NCI-H748 treated with DMSO at 0.1 percent for 48 hours (cell line): ENCODE measurements at regions not wholly inside any gene's neighbourhood (a gene's known extent, or its start where the extent isn't known, plus 50 kb on each side); places are given as distances from the start of the nearest gene placed in this dataset.

ENCODE experiments used
- DNase-seq: peaks from one replicate; lab custom pipeline; 2025; lab: John Stamatoyannopoulos, UW

- DNase-seq = peak; percentile 23
These were observed 575.8 kb downstream of the TOX3 start for GRCh38 chr16:51971184-51971583.

DNA sequence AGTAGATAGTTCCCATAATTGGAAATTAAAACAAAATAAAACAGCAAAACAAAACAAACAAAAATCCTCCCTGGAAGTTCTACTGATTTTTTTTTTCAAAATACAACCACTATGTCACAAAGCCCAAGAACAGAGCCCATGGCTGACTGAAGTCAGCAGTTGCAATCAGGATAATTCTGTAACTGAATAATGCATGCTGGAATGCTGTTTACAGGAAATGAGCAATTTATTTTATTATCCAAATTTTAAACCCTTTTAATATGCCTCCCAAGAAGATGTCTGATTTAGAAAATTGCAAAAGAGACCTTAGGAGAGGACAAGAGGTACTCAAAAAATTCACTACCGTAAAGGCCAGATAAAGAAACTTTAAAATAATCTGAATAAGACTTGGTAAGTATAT is 578.2 kb downstream of the TOX3 start:
- no peak for DNase-seq

DNA sequence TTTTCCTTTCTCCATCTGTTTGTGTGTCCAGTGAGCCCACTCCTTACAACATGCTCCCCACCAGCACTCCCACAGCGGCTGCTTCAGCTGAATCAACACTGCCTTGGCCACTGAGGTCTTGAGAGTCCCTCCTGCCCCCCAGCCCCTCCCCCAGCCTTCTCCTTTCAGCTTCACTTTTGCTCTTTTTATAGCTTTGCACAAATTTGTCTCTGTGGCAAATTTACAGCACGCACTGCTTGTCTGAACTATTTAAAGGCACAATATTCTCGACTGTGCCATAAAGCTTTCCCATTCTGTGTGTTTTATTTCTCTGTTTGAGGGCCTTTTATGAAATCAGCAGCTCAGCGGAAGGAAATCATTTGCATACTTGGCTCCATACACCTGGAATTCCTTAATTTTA is 579.3 kb downstream of the TOX3 start:
- no peak for DNase-seq

- no peak for DNase-seq
These were observed 586.0 kb downstream of the TOX3 start for GRCh38 chr16:51960931-51961330.

DNA sequence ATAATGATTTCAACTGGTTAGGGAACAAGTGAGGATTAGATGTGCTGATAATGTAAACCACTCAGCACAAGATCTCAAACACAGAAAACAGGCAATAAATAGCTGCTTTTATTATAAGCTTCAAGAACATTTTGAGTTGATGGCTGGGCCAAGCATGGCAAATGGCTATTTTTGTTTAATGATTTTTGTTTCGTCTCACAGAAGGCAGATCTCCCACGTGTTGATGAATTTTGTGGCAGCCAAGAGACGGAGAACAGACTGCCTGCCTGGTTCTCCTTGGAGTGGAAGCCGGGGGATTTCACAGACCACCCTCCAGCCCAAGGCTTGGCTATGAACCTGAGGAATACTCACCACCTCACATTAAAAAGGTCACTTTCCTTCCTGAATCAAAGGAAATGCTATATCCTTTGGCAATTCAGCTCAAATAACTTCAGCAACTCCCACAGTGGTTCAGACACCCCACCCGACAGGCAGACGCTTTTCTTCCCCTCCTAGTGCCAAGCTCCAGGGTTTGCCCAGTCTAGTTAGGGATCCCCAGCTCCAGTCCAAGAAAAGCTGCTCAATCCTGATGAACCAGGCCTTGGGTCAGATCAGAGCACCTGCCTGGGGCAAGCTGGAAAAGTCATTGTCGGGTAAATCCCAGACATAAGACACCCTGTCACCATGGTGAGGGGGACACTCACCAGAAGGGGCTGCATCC is 593.5 kb downstream of the TOX3 start:
- no peak for DNase-seq

DNA sequence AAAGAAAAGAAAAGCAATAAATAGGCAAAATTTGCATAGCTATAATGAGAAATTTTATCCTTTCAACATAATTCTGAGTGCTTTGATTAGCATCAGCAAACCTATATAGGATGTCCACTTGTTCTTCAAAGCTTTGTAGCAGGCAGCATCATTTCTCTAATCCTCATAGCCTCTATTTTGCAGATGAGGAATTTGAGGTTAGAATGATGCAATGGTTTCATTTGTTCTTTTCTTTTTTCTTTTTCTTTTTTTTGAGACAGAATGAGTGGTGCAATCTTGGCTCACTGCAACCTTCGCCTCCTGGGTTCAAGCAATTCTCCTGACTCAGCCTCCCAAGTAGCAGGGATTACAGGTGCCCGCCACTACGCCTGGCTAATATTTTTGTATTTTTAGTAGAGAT is 594.4 kb downstream of the TOX3 start:
- no peak for DNase-seq

- DNase-seq = no peak
These were observed 595.2 kb downstream of the TOX3 start for GRCh38 chr16:51951668-51952298.

- DNase-seq = no peak
These were observed 596.7 kb downstream of the TOX3 start for GRCh38 chr16:51950118-51950780.

DNA sequence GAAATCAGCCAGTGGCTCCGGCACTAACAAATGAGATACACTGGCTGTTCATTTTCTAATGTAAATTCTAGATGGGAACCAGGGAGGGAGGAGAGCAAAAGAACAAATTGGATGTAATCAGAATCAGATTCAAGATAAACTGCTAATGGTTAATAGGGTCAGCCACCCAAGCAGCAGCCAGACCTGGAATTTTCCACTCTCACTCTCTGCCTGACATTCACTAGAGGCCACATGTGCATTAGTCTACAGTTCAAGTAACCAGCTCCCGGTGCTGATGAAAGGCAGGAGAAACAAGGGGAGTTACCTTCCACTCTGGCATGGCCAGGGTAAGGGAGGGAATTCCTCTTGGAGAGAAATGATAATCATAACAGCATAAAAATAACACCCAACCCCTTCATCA is 597.7 kb downstream of the TOX3 start:
- DNase-seq = no peak

DNA sequence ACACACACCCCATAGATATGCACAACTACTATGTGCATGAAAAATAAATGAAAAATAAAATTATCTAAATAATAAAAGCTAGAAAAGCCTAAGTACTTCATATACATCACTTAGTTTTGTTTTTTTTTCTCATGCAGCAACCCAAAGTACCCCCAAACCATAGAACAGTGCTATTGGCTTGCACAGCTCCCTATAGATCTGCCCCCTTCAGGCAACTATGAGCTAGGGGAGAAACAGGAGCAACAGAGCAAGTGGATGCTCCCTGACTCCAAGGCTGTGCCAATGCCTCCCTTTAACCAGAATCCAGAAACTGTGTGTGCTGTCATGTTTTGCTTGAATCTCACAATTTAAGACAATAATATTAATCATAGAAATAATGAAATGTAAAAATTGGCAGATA is 605.5 kb downstream of the TOX3 start:
- DNase-seq = no peak

DNA sequence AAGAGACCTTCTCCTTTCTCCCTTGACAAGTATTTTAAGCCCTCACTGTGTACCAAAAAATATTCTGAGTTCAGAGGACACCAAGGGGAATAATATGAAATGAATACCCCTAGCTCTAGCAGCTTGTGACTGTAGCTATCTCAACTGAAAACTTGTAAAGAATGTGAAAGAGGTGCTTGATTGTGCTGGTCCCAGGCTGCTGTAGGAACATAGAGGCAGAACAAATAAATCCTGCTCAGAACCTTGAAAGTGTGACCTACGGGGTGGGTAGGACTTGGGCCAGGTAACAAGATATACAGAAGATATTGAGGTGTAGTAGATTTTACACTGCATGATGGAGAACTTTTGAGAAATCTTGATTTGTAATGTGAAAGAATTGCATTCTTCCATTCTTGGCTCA is 606.8 kb downstream of the TOX3 start:
- DNase-seq = no peak

DNA sequence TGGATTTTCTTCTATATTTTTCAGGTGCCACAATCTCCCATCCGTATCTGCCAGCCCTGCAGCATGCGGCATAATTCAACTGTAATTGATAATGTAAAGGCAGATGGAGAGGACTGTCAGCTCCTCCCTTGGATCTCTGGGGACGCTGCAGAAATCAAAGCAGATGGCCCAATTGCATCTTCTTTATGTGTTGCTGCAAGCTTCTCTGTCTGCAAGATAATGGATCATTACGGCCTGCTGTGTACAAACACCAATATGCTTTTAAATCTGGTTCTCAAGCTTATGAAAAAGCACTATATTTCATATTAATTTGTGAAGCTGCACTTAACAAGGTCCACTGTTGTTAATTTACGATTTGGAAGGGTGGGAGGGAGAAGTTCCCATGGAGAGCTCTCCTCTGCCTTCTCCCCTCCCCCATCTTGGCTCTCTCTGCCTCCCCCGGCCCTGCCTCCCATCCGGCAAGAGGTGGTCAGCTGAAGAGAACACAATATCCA is 607.5 kb downstream of the TOX3 start:
- peak; percentile 30 for DNase-seq

DNA sequence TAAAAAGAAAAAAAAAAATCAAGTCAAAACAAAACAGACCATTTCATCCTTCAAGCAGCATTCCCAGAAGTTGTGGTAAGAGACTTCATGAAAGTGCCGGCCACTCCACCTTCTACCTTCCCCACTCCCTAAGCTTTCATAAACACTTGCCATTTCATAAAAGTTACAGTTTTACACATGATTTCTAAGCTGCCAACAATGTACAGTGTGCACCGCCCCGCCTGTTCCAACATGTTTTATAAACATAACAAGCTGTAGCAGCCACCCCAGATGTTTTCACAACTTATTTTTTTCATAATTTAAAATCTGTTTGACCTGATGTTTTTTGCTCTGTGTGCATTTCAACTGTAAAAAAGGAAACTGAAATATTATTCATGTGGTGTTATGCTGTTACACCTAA is 608.1 kb downstream of the TOX3 start:
- DNase-seq = no peak

DNA sequence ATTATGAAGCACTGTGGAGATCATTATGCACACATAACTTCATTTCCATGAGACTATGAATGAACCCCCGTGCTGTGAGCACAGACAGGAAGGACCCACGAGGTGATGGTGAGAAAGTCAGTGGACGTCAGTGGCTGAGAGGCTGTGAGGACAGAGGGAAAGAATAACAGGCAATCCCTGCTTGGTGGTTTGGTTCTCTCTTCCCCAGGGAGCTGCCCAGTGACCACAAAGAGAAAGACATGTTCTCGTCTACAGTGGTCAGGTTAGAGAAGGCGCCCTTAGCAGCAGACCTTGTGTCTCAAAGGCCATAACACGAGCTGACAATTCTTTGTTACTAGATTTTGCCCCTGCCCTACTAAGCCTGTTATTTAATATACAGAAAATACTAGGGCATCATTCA is 609.2 kb downstream of the TOX3 start:
- DNase-seq = no peak

DNA sequence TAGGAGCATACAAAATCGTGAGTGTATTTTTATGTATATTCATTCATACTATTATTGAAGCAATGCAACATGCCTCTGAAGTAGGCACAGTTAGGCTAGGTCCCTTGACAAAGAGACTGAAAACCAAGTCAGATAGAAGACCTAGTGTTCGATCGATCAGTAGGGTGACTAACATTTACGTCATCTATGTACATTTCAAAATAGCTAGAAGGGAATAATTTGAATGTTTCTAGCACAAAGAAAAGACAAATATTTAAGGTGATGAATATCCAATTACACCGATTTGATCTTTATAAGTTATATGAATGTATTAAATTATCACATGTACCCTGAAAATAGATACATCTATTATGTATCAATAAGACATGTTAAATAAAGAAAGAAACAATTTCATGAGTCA is 610.1 kb downstream of the TOX3 start:
- DNase-seq = no peak

GRCh38 chr16:51932317-51932716 is 614.6 kb downstream of the TOX3 start:
- DNase-seq = no peak

GRCh38 chr16:51931653-51932052 is 615.3 kb downstream of the TOX3 start:
- no peak for DNase-seq

DNA sequence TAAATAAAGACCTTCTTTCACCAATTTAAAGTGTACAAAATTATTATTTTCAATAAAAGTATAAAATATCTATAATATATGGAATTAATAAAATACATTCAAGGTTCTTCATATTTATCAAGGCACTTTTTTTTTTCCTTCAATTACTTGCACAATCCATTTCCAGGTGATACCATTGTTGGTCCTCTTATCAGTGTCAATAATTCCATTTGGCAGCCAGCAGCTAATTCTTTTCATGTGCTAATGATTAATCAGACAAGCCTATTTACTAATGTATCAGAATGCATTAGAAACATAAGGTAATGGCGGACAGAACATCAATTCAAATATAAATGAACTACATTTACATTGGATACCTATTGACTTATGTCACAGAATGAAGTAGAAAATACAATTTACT is 622.2 kb downstream of the TOX3 start:
- DNase-seq = no peak

DNA sequence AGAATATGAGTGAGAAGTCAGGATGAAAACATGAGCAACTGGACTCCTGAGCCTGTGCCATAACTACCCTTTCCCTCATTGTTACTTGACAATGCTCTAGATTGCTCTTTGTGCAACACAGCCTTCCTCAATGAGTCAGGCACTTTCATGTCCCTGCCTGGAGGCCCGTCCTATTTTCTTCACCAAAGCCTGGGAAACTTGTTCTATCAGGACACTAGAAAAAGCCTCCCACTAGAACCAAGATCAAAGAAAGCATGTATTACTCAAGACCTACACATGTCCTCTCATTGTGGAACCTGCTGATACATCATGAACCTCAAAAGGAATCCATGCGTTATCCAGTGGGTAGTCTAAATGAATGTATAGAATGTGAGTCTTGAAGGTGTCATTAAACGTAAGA is 624.5 kb downstream of the TOX3 start:
- no peak for DNase-seq

DNA sequence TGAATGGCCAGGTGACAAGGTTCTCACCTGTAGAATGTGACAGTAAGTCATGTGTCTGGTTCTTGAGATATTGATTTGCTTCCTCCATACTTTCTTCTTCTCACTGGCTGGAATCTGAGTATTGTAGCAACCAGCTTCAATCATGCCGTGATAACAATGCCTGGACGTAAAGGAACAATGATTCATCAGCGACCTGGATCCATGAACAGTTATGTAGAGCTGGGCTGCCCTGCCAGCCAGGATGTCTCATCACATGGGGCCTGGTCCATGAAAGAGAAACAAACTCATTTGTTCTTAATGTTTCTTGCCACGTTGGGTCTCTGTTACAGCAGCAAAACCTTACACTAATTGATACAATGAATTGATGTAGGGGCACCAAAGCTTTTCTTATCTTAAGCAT is 627.2 kb downstream of the TOX3 start:
- DNase-seq = no peak

DNA sequence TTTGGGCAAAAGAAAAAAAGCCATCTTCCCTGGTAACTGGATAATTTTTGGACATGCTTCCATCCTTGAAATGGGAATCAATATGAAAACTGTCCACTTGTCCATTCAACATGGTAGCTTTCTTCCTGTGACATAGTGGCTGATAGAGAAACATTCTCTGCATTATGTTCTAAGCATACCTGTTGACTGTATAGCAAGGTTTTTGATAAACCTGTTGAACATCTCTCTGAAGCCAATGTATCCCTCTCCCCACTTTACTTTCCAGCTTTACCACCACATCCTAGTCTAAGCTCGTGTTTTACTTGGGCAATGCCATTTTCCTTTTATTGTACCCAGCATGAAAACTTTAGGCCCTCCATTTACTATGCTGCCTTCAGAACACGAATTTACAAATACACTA is 630.1 kb downstream of the TOX3 start:
- no peak for DNase-seq

DNA sequence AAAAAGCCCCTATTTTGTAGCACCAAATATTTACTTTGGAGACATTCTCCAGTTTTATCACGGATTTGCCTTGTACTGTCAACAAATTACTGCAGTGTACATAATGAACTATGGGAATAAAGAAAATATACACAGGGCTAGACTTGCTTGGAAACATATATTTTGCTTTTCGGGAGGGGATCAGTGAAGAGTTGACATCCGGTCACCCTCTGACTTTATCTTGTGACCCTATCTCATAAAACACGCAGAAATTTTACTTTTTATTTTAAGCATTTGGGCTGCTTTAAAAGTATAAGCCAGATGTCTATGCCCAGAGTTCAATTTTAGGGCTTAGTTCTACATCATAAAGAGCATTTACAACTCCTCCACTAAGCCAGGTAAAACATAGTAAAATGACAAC is 630.7 kb downstream of the TOX3 start:
- DNase-seq = no peak

DNA sequence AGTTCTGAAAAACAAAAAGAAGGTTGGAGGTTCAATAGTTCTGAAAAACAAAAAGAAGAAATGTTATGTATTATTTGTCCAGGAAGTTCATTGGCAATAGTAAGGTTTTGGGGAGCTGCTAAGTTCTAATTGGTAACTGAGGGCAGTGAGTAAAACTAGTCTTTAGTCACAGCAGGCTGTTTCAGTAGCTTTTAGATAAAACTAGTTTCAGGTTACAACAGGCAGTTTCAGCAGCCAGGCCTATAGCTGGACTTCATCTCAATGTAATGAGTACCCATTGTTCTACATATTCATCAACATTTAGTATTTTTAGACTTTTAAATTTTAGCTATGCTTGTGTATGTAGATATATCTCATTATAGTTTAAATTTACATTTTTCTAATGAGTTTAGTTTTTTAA is 639.3 kb downstream of the TOX3 start:
- no peak for DNase-seq
